Fibroblast of lung (primary cell): ENCODE measurements at regions not wholly inside any gene's neighbourhood (a gene's known extent, or its start where the extent isn't known, plus 50 kb on each side); places are given as distances from the start of the nearest gene placed in this dataset.

Experiments
- EZH2 ChIP-seq: IDR thresholded peaks from 2 replicates; pipeline ENCODE4 v1.5.1; 2012; ENCODE audit warnings: low read length, control low read depth, mild to moderate bottlenecking; ENCODE audit errors: missing control alignments
- TF ChIP-seq, protein P1 (sequence below), 2 donors: IDR thresholded peaks in 1 of 2; conservative IDR thresholded peaks in 1 of 2; 1 replicate in 1 of 2; 2 replicates in 1 of 2; pipeline ENCODE4 v1.5.1; 2011 to 2012; ENCODE audit warnings: low read length in 2 of 2, control low read depth in 1 of 2, inconsistent platforms in 1 of 2, low read depth in 1 of 2, mild to moderate bottlenecking in 1 of 2

DNA sequence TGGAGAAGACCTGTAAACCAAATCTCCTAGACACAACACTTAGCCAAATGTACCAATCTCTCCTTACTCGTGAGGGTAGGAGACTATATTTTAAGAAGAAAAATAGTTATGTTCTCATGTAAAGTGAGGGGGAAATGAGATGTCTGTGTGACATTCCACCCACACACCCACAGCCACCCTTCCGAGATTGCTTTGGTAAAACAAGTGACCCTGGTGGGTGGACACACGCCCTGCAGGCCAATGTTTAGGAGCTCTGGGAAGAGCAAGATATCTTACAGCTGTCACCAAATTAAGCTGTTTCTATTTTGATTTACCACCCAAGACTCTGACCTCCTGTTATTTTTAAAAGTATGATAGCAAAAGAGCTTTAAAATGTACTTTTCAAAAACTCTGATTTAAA is 147.2 kb upstream of the PFKP start:
- TF ChIP-seq, protein P1, sequence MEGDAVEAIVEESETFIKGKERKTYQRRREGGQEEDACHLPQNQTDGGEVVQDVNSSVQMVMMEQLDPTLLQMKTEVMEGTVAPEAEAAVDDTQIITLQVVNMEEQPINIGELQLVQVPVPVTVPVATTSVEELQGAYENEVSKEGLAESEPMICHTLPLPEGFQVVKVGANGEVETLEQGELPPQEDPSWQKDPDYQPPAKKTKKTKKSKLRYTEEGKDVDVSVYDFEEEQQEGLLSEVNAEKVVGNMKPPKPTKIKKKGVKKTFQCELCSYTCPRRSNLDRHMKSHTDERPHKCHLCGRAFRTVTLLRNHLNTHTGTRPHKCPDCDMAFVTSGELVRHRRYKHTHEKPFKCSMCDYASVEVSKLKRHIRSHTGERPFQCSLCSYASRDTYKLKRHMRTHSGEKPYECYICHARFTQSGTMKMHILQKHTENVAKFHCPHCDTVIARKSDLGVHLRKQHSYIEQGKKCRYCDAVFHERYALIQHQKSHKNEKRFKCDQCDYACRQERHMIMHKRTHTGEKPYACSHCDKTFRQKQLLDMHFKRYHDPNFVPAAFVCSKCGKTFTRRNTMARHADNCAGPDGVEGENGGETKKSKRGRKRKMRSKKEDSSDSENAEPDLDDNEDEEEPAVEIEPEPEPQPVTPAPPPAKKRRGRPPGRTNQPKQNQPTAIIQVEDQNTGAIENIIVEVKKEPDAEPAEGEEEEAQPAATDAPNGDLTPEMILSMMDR (conservative IDR thresholded peaks at IDR 0.05 in 1 of 2, IDR thresholded peaks at IDR 0.05 in 1 of 2; ENCODE audit: low read depth in 1 of 2, low read length in 2 of 2) = no peak
- TF ChIP-seq EZH2 = no peak
